Thoracic aorta (tissue), 2 donors: ENCODE measurements at regions not wholly inside any gene's neighbourhood (a gene's known extent, or its start where the extent isn't known, plus 50 kb on each side); places are given as distances from the start of the nearest gene placed in this dataset.
A peak's percentile ranks its signal among the peaks of the same experiment; 100 is the strongest.

ENCODE experiments used
- ATAC-seq: fragments of 150-250 bp; one replicate; pipeline ENCODE4 v1.8.0; 2017; ENCODE audit warnings: low read depth; ENCODE audit not compliant: insufficient number of reproducible peaks, low FRiP score
- DNase-seq: peaks from one replicate; pipeline ENCODE4 v3.0.0-alpha.2; 2020; ENCODE audit warnings: low spot score
- H3K27ac ChIP-seq, 2 donors: fragments of 200-600 bp; sonication (generic); 1 replicate in 1 of 2; 2 replicates in 1 of 2; pipeline ENCODE4 v1.5.1; 2016; ENCODE audit warnings: mild to moderate bottlenecking in 2 of 2, moderate library complexity in 2 of 2
- H3K27me3 ChIP-seq: fragments of 200-600 bp; sonication (generic); replicated peaks from 2 replicates; pipeline ENCODE4 v1.6.0; 2016; ENCODE audit warnings: mild to moderate bottlenecking; ENCODE audit not compliant: insufficient read depth
- H3K36me3 ChIP-seq: fragments of 200-600 bp; sonication (generic); one replicate; pipeline ENCODE4 v1.5.1; 2016
- H3K4me1 ChIP-seq, 2 donors: fragments of 200-600 bp; sonication (generic); 1 replicate in 1 of 2; 2 replicates in 1 of 2; pipeline versions ENCODE4 v1.5.1 to v1.6.0; 2016; ENCODE audit warnings: low read depth in 2 of 2, mild to moderate bottlenecking in 1 of 2; ENCODE audit not compliant: control insufficient read depth in 1 of 2
- H3K4me3 ChIP-seq: fragments of 200-600 bp; sonication (generic); 2 replicates; pipeline ENCODE4 v1.5.1; 2016; ENCODE audit warnings: mild to moderate bottlenecking
- H3K9me3 ChIP-seq: fragments of 200-600 bp; sonication (generic); 2 replicates; pipeline ENCODE4 v1.5.1; 2016
- CTCF ChIP-seq: fragments of 200-600 bp; sonication (generic); IDR thresholded peaks from one replicate; pipeline ENCODE4 v1.5.1; 2019; ENCODE audit warnings: antibody characterized with exemption

GRCh38 chr3:40766396-40766795 lies 241.6 kb downstream of the ZNF621 start:
- no peak for TF ChIP-seq CTCF
- Histone ChIP-seq H3K9me3 (no peaks in the 10 kb centered on the region), H3K27me3 (no peaks in the 10 kb centered on the region), H3K36me3 (no peaks in the 10 kb centered on the region), H3K4me1 (peaks cover 24 to 42% of the 10 kb centered on the region in 2 donors), H3K4me3 (peak overlapping the region; percentile 50), H3K27ac (peak overlapping the region; percentile 51 to 54)
- no peak for ATAC-seq
- no peak for DNase-seq

DNA sequence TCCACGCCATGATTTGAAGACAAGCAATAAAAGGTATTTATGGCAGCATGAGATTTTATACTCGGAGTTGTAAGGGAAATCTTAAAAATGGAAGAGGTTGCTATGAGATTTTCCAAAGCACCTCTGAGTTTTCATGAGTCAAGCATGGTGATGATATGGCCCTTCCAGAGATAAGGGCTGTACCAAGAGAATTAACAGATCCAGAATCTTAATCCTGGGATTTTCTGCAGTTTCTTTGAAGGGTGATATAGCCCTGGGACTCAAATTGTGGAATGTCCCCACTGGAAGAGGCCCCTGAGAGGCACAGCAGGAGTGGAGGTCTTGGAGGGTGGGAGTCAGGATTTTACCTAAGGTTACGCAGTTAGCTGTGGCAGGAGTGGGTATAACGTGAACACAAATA lies 243.3 kb downstream of the ZNF621 start:
- Histone ChIP-seq H3K27me3 (no peaks in the 10 kb centered on the region), H3K27ac (no peak overlapping the region), H3K4me1 (peaks cover 28 to 48% of the 10 kb centered on the region in 2 donors), H3K9me3 (no peaks in the 10 kb centered on the region), H3K4me3 (no peak overlapping the region), H3K36me3 (no peaks in the 10 kb centered on the region)
- ATAC-seq (no peak), DNase-seq (no peak)
- TF ChIP-seq CTCF: no peak

GRCh38 chr3:40768536-40768935 lies 243.8 kb downstream of the ZNF621 start:
- Histone ChIP-seq H3K9me3 (no peaks in the 10 kb centered on the region), H3K4me3 (no peak overlapping the region), H3K27me3 (no peaks in the 10 kb centered on the region), H3K4me1 (peaks cover 28 to 48% of the 10 kb centered on the region in 2 donors), H3K27ac (no peak overlapping the region), H3K36me3 (no peaks in the 10 kb centered on the region)
- no peak for DNase-seq
- no peak for ATAC-seq
- no peak for TF ChIP-seq CTCF

GRCh38 chr3:40770061-40770460 lies 245.3 kb downstream of the ZNF621 start:
- no peak for TF ChIP-seq CTCF
- peak overlapping the region in 1 of 2 donors; percentile 31 for H3K27ac ChIP-seq
- H3K4me1 ChIP-seq: peaks cover 26 to 44% of the 10 kb centered on the region in 2 donors
- H3K9me3 ChIP-seq: no peaks in the 10 kb centered on the region
- no peaks in the 10 kb centered on the region for H3K36me3 ChIP-seq
- no peaks in the 10 kb centered on the region for H3K27me3 ChIP-seq
- no peak for DNase-seq
- no peak for ATAC-seq
- H3K4me3 ChIP-seq: no peak overlapping the region

DNA sequence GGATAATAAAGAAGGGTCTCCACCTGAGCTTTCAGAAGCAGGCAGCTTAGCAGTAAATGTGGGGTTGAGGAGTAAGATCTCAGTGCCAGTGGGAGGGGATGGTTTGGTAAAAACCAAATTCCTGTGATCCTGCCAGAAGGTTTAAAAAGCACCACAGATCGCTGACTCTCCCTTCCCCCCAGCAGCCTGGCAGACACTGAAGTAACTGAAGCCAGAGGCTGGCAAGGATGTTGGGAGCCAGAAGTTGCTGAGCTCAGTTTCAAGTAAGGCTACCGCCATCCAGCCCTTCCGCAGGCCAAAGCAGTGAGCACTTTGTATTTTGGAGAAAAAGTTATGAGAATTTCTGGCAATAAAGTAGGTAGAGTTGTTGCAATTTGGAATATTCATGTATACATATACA lies 246.4 kb downstream of the ZNF621 start:
- ATAC-seq (peak; percentile 52), DNase-seq (peak; percentile 48)
- TF ChIP-seq CTCF: no peak
- peaks cover 19 to 38% of the 10 kb centered on the region in 2 donors for H3K4me1 ChIP-seq
- no peak overlapping the region for H3K4me3 ChIP-seq
- H3K27ac ChIP-seq: peak overlapping the region in 1 of 2 donors; percentile 31
- H3K36me3 ChIP-seq: no peaks in the 10 kb centered on the region
- H3K9me3 ChIP-seq: no peaks in the 10 kb centered on the region
- H3K27me3 ChIP-seq: no peaks in the 10 kb centered on the region
